ENCODE measurements at regions not wholly inside any gene's neighbourhood (a gene's known extent, or its start where the extent isn't known, plus 50 kb on each side); places are given as distances from the start of the nearest gene placed in this dataset.

DNA sequence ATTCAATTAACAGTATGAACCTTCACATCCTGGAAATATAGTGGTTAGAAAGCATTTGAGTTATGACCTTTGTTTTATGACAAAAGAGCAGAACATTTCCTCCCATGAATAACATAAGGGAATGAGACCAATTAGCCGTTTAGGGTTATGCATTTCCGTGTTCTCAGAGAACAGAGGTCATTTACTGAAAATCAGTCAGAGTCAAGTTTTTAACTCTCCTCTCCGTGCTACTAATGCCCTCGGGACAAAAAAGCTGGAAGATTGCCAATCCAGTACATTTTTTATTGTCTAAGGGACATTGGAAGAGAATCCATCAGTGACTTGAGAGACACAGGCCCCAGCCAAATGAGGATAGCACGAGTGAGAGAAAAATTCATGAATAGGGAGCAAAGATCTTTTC lies 632.7 kb downstream of the RFPL4B start:
- DNase-seq (ENCODE audit: low spot score), result no peak

DNA sequence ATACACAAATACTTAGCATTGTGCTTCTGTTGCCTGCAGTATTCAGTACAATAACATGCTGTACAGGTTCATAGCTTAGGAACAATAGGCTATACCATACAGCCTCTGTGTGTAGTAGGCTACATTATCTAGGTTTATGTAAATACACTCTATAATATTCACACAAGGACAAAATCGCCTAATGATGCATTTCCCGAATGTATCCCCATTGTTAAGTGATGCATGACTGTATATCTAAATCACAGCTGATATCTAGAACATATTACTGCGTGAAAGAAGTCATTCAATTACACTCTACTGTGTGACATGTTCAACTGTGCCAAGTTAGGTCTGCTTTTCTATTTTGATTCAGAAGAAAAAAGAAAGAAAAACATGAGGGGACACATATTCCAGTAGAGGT lies 633.5 kb downstream of the RFPL4B start:
- no peak for DNase-seq (ENCODE audit: low spot score)

DNA sequence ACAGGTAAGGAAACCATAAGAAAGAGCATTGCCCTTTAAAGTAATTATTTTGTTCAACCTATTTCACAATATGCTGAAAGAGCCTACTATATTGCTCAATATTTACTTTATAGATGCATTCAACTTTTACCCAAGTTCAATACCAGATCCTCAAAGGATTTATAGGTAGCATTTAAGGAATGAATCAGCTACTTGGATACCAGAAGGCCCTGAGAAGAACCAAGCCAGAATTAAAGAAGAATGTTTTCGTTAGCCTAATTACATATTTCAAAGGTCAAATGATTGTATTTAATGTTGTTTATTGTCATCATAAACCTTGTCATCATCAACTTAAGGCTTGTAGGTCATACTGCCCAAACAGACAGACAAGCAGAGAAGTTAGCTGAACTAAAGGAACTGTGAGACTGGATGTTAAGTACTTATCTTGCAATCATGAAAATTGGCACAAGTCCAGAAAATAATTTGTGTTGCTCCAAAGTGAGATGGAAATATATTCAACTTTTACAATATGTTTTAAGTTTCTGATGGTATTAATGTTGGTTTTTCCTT lies 636.7 kb downstream of the RFPL4B start:
- no peak for DNase-seq (ENCODE audit: low spot score)

DNA sequence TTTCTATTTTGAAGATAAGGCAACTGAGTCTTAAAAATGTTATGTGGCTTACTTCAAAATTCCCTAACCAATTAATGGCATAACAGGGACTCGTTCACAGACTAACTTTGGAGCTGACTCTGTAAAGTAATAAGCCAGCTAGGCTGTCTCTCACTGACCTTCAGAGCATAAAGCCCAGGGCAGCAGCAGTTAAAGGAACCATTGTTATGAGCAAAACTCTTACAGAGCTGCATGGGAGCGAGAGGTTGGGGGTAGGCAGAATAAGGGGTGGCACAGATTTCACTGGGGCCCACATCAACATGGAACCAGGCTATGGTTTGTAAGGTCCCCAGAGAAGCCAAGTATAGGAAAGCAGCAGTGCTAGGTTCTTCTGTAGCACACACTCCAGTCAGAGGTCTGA lies 637.8 kb downstream of the RFPL4B start:
- DNase-seq (ENCODE audit: low spot score), result no peak

DNA sequence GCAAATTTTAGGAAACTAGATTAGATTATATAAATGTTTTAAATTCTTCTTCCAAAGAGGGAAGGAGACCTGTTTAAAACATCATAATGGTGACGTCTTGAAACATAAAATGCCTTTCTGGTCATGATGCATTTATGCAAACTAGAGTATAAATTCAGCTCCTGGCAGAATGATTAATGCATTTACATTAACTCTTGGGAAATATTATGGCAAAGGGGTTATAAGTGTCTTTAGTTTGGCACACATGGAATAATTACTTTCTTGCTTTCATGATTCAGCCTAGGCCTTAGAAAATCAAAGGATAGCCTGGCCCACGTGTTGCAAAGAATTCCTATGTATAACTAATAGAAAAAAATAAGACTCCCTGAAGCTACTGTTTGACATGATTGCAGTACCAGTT lies 639.2 kb downstream of the RFPL4B start:
- no peak for DNase-seq (ENCODE audit: low spot score)

DNA sequence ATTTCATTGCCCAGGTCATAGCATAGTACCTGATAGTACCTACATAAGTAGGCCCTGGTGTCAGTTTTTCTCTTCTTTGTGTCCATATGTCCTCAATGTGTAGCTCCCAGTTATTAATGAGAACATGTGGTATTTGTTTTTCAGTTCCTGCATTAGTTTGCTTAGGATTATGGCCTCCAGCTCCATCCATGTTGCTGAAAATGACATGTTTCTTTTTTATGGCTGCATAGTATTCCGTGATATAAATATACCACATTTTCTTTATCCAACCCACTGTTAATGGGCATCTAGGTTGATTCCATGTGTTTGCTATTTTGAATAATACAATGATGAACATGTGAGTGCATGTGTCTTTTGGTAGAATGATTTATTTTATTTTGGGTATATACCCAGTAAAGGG lies 641.6 kb downstream of the RFPL4B start:
- DNase-seq (ENCODE audit: low spot score), result no peak

DNA sequence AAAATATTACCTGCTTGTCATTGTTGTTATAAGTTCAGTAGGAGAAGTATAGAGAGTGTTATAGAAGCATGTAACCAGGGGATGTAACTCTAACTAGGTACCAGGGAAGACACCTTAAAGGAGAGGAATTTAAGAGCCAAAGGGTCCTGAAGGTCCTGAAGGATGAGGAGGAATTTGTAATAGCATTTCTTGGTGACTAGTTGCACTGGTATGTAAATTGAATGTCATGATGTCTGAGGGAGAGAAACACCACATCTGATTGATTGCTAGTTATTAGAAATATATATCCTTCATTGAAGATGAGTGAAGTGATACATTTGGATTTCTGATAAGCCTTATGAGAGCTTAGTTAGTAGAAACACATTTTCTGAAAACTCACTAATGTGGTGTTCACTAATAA lies 643.8 kb downstream of the RFPL4B start:
- no peak for DNase-seq (ENCODE audit: low spot score)

DNA sequence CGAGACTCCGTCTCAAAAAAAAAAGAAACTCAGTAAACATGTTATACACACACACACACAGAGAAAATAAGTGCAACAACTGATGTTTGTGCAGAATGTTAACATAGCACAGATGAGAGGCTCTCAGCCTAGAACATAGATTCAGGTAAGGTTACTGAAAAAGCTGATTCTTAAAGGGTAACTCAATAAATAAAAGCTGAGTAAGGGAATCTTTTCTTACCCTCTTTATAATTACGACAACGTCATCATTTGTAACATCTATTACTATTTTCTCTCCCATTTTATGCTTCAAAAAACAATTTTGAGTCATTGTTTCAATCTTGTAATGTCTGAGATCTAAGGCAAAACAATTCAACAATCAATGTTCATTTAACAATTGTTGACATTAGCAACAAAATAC lies 644.8 kb downstream of the RFPL4B start:
- DNase-seq (ENCODE audit: low spot score), result no peak

DNA sequence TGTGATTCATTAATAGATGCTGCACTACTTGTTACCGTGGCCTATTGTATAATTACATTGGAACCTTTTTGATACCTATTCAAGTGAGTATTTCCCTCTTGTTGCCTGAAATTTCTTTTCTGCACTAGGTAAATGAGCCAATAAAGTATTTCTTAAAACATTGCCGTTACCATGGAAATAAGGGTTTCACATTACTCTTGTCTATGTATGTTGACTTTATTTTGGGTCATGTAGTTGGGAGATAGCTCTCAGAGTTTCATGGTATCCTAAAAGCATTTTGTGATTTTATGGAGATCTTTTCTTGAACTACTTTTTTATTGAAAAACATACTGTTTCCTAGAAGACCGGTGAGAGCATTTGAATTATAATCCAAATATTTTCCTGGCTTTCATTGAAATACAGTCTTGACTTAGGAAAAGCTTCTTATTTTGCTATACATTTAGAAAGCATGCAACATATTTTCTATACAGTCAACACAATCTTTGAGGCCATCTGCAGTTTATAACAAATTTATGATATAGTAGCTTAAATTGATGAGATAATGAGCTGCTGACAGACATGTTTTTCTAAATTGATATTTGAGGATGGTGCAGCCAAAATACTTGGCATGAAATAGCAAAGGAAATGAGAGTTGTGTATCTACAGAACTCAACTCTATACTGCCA lies 650.4 kb downstream of the RFPL4B start:
- DNase-seq (ENCODE audit: low spot score), result no peak

DNA sequence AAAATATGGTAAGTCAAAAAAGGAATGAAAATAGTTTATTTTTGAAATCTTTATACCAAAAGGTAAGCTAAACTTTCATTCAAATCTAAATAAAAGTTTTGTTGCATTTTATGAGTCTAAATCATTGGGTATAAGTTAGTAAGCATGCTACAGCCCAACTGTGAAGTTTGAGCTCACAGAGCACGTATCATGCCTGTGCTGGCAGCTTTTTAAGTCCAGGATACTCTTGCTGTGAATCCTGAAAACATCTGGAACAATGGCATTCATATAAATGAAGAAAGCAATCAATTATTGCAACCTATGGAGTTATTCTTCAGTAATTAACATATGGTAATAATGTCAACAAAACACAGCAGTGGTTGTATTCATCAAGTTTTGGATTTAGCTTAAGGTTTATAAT lies 656.9 kb downstream of the RFPL4B start:
- no peak for DNase-seq (ENCODE audit: low spot score)

DNA sequence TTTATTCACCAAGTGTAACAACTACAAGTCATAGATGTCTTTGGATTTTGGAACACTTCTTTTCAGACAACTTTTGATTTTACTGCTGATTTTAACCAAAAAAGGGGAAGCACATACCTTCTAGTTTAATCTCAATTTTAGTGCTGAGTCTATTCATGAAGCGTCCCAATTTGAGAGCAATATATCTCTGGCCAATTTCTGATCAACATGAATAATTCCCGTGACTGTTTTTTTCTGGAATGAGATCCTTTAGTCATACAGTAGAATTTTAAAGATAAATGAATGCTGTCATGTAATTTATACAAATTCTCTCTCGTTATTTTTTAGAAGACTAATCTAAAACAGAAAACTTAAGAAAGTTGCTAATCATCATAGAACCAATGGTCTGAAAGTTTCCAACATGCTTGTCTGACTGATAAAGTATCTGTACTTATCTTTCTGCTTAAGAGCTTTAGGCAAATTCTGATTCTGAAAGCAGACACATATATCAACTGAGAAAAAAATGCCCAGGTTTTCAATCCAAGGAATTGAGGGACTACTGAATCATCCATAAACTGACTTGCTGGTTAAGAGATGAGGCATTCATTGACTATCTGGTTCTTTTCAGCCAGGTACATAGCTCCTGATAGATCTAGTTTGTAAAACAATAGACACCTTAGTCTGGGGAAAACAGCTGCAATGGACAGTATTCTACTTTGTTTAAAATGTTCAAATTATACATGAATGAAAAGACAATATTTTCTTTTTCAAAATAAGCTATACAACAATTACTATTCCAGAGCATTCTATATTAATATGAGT lies 657.5 kb downstream of the RFPL4B start:
- DNase-seq (ENCODE audit: low spot score), result no peak

DNA sequence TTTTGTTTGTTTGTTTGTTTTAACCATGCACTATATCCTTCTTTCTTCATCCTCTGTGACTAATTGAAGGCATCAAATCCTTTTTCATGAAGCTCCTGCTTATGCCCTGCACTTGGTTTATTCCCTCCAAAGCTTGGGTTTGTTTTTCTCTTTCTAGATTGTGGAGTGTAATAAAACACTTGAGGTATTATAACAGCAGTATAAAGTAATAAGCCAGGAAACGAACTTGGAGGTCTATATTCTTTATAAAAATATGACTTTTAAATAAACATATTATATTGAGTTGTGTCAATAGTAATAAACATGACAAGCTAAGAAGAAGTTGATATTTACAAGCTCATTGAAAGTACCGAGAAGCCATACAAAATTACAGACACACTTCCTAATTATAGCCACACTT lies 659.4 kb downstream of the RFPL4B start:
- DNase-seq (ENCODE audit: low spot score), result no peak

DNA sequence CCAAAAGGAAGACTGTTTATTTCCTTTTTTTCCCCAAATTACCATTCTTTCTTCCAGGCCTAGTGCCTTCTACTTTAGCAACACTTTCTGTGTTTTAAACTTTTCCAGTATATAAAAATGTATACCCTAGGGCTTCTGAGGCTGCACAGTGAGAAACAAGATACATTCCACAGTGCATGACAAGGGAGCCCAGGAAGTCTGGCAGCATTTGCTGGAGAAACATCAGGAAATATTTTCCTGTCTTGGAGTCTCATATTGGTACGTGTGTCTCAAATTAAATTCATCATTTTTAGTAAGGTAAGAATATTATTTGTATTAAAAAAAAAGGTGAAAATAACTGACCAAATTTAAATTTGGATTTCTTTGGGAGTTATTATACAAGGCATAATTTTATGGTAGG lies 662.6 kb downstream of the RFPL4B start:
- DNase-seq (ENCODE audit: low spot score), result no peak

DNA sequence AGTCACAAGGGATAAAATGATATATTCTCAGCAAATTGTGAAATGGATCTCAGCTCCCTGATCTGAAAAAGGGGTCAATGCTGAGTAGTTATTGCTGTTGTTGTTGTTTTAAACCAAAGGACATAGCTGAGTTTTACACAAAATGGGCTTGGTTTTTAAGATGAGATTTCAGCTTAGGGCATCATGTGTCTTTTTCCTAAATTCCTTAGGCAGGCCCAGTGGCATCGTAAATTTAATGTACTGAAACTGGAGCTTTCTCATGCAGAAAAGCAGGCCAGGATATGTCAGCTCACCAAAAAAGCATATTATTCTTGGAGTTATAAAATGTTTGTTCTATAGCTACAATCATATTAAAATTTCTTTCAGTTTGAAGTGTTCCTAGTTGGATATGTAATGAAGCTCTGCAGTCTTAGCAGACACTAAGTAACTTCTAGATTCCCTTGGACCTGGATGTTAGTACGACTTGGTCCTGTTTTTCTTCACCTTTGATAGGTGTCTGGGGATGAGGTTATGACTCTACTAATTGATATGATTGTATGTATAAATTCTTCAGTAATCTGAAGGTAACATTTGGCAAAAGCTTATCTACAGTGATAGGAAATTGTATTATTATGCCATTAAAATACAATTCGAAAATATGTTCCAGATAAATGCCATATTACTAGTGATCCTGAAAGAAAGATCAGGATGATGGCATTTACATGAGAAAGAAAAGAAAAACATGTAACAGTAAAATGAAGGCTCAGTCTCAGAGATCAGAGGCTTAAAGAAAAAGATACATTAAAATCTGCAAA lies 663.3 kb downstream of the RFPL4B start:
- DNase-seq (ENCODE audit: low spot score), result no peak

DNA sequence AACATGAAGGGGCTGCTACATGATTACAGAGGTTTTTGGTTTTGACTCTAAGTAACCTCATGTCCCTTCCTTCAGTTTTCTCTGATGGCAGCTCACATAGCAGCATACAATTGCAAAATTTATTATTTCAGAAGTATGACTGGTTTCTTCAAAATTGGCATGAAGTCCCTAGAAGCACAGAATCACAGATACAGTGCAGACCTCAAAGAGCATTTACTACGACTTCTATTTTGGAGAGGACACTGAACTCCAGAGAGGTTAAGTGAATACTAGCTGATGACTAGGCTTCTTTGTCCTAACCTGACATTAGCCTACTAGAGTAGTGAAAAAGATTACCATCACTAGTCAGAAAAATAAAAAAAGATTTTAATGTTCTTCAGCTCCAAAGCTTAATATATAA lies 664.3 kb downstream of the RFPL4B start:
- DNase-seq (ENCODE audit: low spot score), result no peak

DNA sequence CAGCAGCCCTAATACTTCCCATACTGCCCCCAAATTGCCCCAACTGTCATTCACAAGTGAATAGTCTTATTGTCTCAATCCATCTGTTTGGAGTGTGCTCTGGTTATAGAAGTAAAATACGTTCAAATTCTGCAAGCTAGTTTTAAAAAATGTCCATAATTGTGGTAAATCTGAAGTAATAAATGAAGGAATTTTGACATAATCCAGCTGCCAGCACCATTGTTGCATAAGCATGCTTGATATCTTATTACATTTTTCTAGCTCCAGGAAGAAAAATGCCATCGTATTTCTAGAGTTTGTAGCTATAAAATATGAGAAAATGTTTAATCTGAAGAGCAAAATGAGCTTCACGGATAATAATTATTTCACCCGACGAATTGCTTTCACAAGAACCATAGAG lies 664.7 kb downstream of the RFPL4B start:
- DNase-seq (ENCODE audit: low spot score), result no peak

DNA sequence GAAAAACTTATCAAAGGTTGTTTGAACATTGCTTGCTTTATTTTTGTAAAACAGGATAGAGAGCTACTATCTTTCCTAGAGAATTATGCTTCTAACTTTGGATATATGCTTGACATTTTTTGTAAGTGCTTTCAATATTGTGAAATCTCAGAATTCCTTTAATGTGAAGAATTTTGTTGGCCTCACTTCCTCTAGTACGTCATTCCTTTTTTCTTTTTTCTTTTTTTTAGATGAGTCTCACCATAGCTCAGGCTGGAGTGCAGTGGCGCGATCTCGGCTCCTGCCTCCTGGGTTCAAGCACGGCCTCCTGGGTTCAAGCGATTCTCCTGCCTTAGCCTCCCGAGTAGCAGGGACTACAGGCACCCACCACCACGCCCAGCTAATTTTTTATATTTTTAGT lies 668.1 kb downstream of the RFPL4B start:
- DNase-seq (ENCODE audit: low spot score), result no peak

DNA sequence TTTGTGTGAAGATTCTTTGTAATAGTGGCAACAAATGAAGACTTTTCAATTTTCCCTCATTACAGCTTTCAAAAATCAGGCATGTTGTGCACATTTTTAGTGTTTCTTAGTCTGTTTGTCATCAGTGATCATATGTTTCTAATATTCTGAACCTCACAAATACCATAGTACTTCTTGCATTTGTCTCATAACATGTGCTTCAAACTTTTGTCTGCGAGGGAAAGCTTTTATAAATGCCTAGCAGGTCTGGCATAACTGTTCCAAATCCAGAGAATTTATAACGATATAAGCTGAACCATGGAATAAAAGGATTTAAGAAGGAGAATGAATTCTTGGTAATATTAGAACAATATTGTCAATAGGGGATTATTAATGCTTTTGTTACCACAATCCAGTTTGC lies 670.2 kb downstream of the RFPL4B start:
- DNase-seq (ENCODE audit: low spot score), result no peak

DNA sequence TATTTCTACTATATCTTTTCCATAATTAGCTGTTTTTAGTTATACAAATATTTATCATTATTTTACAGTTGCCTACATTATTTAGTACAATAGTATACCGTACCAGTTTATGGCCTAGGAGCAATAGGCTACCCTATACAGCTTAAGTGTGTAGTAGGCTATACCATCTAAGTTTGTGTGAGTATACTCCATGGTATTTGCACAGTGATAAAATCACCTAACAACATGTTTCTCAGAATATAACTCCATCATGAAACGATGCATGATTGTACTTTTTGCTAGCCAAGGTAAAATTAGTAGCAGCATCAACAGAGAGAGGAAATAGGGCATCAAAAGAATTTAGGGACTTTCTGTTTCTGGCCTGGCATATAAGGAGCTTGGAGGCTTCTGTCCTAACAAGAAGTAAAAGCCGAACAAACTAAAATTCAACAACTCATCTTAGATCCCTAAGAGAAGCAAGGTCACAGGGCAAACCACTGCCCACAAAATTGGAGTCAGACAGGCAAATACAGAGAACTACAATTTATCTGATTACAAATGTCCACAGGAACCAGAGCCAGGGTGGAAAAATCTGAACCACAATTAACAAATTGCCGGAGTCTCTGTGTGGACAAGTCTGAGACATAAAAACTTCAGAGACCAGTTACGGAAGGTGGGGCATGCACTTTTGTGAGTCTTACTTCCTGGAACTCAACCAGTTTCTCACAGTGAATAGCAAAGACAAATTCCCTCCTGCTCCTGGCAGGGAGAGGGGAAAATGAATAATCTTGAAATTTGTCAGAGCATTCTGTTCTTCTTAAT lies 671.4 kb downstream of the RFPL4B start:
- no peak for DNase-seq (ENCODE audit: low spot score)

DNA sequence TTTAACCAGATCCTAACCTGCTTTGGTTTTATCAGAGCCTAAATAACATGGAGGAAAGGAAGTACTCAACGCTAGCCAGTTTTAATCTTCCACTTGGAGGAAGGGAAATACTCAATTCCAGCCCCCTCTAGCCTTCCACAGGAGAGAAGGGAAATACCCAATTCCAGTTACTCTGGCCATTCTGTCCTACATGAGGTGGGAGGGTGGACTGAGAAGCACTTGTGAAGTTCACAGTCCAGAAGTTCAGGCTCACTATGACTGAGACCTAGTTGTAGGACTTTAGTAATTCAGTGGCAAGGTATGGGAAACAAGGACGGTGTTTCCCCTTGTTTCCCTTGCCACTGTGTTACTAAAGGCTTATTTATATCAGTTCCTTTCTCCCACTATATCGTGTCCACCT lies 672.0 kb downstream of the RFPL4B start:
- no peak for DNase-seq (ENCODE audit: low spot score)

DNA sequence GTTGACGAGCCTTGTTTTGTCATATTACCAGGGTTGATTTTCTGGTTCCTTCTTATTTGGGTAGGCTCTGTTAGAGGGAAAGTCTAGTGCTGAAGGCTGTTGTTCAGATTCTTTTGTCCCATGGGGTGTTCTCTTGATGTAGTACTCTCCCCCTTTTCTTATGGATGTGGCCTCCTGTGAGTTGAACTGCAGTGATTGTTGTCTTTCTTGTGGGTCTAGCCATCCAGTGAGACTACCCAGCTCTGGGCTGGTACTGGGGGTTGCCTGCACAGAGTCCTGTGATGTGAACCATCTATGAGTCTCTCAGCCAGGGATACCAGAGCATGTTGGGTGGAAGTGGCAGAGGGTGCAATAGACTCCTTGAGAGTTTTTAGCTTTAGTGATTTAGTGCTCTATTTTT lies 680.6 kb downstream of the RFPL4B start:
- DNase-seq (ENCODE audit: low spot score), result no peak
